HG03457 (cell line): ENCODE measurements at regions not wholly inside any gene's neighbourhood (a gene's known extent, or its start where the extent isn't known, plus 50 kb on each side); places are given as distances from the start of the nearest gene placed in this dataset.
"Not testable (repeated sequence)": the region's sequence is repeated elsewhere in the genome, so short reads cannot be mapped to it uniquely, and the experiment has no call there.

Source experiments
- ATAC-seq: cut with Tn5 transposase; IDR thresholded peaks from one replicate; pipeline ENCODE4 v1.9.1; 2021; ENCODE audit warnings: moderate number of reproducible peaks; ENCODE audit not compliant: unreplicated experiment

- ATAC-seq: no peak
Measured at GRCh38 chr4:138460477-138461414, 218.6 kb upstream of the SLC7A11 start.

- ATAC-seq: no peak
Measured at GRCh38 chr4:138458751-138459150, 216.6 kb upstream of the SLC7A11 start.

- ATAC-seq: not testable (repeated sequence)
Measured at GRCh38 chr4:138456349-138456748, 214.2 kb upstream of the SLC7A11 start.

- ATAC-seq: no peak
Measured at GRCh38 chr4:138455097-138455496, 212.9 kb upstream of the SLC7A11 start.

GRCh38 chr4:138452826-138453225 is 210.7 kb upstream of the SLC7A11 start:
- ATAC-seq: no peak

GRCh38 chr4:138451276-138451663 is 209.1 kb upstream of the SLC7A11 start:
- no peak for ATAC-seq

GRCh38 chr4:138450546-138451275 is 208.6 kb upstream of the SLC7A11 start:
- ATAC-seq: no peak

- ATAC-seq: no peak
Measured at GRCh38 chr4:138449938-138450337, 207.8 kb upstream of the SLC7A11 start.

GRCh38 chr4:138448169-138448568 is 206.0 kb upstream of the SLC7A11 start:
- ATAC-seq: no peak

GRCh38 chr4:138446456-138446855 is 204.3 kb upstream of the SLC7A11 start:
- no peak for ATAC-seq

GRCh38 chr4:138445098-138445497 is 202.9 kb upstream of the SLC7A11 start:
- ATAC-seq: no peak

GRCh38 chr4:138444260-138444659 is 202.1 kb upstream of the SLC7A11 start:
- no peak for ATAC-seq

- ATAC-seq: no peak
Measured at GRCh38 chr4:138439143-138439581, 197.0 kb upstream of the SLC7A11 start.

GRCh38 chr4:138438608-138439007 is 196.5 kb upstream of the SLC7A11 start:
- ATAC-seq: no peak

GRCh38 chr4:138437263-138437851 is 195.2 kb upstream of the SLC7A11 start:
- no peak for ATAC-seq

GRCh38 chr4:138435733-138436132 is 193.6 kb upstream of the SLC7A11 start:
- ATAC-seq: not testable (repeated sequence)

- ATAC-seq: not testable (repeated sequence)
Measured at GRCh38 chr4:138435046-138435445, 192.9 kb upstream of the SLC7A11 start.

- ATAC-seq: no peak
Measured at GRCh38 chr4:138428611-138429010, 186.5 kb upstream of the SLC7A11 start.

- no peak for ATAC-seq
Measured at GRCh38 chr4:138426786-138427185, 184.6 kb upstream of the SLC7A11 start.

- ATAC-seq: no peak
Measured at GRCh38 chr4:138420471-138420870, 178.3 kb upstream of the SLC7A11 start.

GRCh38 chr4:138414202-138414601 is 172.1 kb upstream of the SLC7A11 start:
- no peak for ATAC-seq
